Calu3 (cell line): ENCODE measurements at regions not wholly inside any gene's neighbourhood (a gene's known extent, or its start where the extent isn't known, plus 50 kb on each side); places are given as distances from the start of the nearest gene placed in this dataset.
"Not testable (repeated sequence)": the region's sequence is repeated elsewhere in the genome, so short reads cannot be mapped to it uniquely, and the experiment has no call there.

Experiments
- BruUV-seq: library from RNA; stranded (reverse); fragments of 400-500 nt; replicated peaks from 2 replicates; lab custom pipeline; 2021; lab: Mats Ljungman, UMichigan
- CTCF ChIA-PET: fragments of 300-600 bp; sonication (Branson Sonifier 250); formaldehyde crosslinking; loops from one replicate; lab custom pipeline; 2022; ENCODE audit warnings: antibody characterized with exemption; lab: Charles Lee
- DNase-seq: peaks from one replicate; pipeline ENCODE4 v3.0.0; 2022
- H3K27ac Mint-ChIP-seq: one replicate; pipeline ENCODE4 v1.8.0; 2022; ENCODE audit warnings: mixed read lengths; ENCODE audit not compliant: unreplicated experiment
- H3K27me3 Mint-ChIP-seq: one replicate; pipeline ENCODE4 v1.8.0; 2022; ENCODE audit warnings: mixed read lengths; ENCODE audit not compliant: unreplicated experiment
- H3K36me3 Mint-ChIP-seq: one replicate; pipeline ENCODE4 v1.8.0; 2022; ENCODE audit warnings: mild to moderate bottlenecking, moderate library complexity, mixed read lengths; ENCODE audit not compliant: insufficient read depth, unreplicated experiment
- H3K4me1 Mint-ChIP-seq: one replicate; pipeline ENCODE4 v1.8.0; 2022; ENCODE audit warnings: mild to moderate bottlenecking, low read depth, mixed read lengths; ENCODE audit not compliant: unreplicated experiment
- H3K4me3 Mint-ChIP-seq: one replicate; pipeline ENCODE4 v1.8.0; 2022; ENCODE audit warnings: mild to moderate bottlenecking, low read depth, moderate library complexity, mixed read lengths; ENCODE audit not compliant: unreplicated experiment
- H3K9me3 Mint-ChIP-seq: one replicate; pipeline ENCODE4 v1.8.0; 2022; ENCODE audit warnings: low read depth, mixed read lengths; ENCODE audit not compliant: unreplicated experiment
- intact Hi-C: fragments of 100-400 bp; cut with micrococcal nuclease; formaldehyde crosslinking; loops from one replicate; pipeline ENCODE4 v1.10.0; 2022; ENCODE audit not compliant: unreplicated experiment
- TF ChIP-seq, protein P1 (sequence below): fragments of 200-600 bp; IDR thresholded peaks from one replicate; pipeline ENCODE4 v1.8.0; 2022; ENCODE audit warnings: antibody characterized with exemption; ENCODE audit not compliant: unreplicated experiment

DNA sequence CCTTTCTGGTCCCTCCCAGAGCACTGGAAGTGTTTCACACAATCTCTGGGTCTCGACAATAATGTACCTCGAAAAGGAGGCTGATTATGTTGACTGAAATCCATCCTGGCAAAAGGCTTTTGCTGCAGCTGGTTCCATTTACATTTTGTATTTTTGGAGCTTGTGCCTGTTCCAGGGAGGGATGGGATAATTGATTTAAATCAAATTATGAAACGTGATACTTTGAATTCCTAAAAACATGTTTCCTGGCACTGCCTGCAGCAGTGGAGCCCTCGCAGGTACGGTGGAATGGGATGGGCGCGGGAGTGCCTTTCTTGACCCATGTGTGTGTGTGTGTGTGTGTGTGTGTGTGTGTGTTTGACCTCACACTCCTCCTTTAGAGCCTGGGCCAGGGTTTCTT, 455.5 kb upstream of the MEIS1 start:
- Mint-ChIP-seq H3K9me3 (peaks cover 3% of the 10 kb centered on the region), H3K4me1 (no peaks in the 10 kb centered on the region), H3K27ac (no peak overlapping the region), H3K36me3 (no peaks in the 10 kb centered on the region), H3K4me3 (no peak overlapping the region), H3K27me3 (no peaks in the 10 kb centered on the region)
- DNase-seq = no peak
- CTCF ChIA-PET = no interaction called here
- intact Hi-C loops = no loop called here
- TF ChIP-seq, protein P1, sequence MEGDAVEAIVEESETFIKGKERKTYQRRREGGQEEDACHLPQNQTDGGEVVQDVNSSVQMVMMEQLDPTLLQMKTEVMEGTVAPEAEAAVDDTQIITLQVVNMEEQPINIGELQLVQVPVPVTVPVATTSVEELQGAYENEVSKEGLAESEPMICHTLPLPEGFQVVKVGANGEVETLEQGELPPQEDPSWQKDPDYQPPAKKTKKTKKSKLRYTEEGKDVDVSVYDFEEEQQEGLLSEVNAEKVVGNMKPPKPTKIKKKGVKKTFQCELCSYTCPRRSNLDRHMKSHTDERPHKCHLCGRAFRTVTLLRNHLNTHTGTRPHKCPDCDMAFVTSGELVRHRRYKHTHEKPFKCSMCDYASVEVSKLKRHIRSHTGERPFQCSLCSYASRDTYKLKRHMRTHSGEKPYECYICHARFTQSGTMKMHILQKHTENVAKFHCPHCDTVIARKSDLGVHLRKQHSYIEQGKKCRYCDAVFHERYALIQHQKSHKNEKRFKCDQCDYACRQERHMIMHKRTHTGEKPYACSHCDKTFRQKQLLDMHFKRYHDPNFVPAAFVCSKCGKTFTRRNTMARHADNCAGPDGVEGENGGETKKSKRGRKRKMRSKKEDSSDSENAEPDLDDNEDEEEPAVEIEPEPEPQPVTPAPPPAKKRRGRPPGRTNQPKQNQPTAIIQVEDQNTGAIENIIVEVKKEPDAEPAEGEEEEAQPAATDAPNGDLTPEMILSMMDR = no peak
- no TSS peak for BruUV-seq

DNA sequence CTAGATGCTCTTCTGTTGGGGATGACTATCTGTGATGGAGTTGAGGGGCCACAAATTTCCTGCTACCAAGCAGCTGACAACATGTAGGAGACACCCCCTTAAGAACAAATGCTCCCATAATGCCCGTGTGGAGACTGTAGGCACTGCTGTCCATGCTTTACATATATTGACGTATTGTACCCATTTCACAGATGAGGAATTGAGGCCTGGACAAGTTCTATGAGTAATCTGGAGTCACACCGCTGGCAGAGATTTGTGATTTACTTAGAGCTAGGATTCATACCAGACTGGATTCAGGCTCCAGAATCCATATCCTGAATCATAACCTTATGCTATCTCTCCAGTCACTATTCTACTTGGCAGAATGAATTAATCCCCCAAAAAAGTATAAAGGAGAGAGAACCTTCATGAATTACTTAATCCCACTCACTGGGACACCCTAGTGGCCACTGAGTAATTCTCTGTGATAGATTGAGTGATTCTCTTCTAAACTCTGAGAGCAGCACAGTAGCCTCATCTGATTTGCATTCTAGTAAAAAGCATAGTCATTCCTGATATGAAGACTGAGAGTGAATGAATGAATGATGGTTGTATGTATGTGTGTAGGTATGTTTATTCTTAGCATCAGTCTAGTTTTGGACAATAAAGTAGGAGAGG, 460.7 kb upstream of the MEIS1 start:
- no peak overlapping the region for H3K27ac Mint-ChIP-seq
- H3K27me3 Mint-ChIP-seq = no peaks in the 10 kb centered on the region
- intact Hi-C loops = no loop called here
- peaks cover 9% of the 10 kb centered on the region for H3K4me1 Mint-ChIP-seq
- H3K9me3 Mint-ChIP-seq = no peaks in the 10 kb centered on the region
- no peak overlapping the region for H3K4me3 Mint-ChIP-seq
- no TSS peak for BruUV-seq
- no peak for DNase-seq
- TF ChIP-seq, protein P1 = no peak
- CTCF ChIA-PET = no interaction called here
- no peaks in the 10 kb centered on the region for H3K36me3 Mint-ChIP-seq

- H3K27me3 Mint-ChIP-seq = no peaks in the 10 kb centered on the region
- BruUV-seq = no TSS peak
- H3K4me3 Mint-ChIP-seq = peak overlapping the region; percentile 36
- peaks cover 16% of the 10 kb centered on the region for H3K4me1 Mint-ChIP-seq
- H3K36me3 Mint-ChIP-seq = no peaks in the 10 kb centered on the region
- intact Hi-C loops = no loop called here
- TF ChIP-seq, protein P1 = no peak
- no peak overlapping the region for H3K27ac Mint-ChIP-seq
- DNase-seq = peak; percentile 37
- CTCF ChIA-PET = no interaction called here
- H3K9me3 Mint-ChIP-seq = peaks cover 7% of the 10 kb centered on the region
These were observed 465.8 kb upstream of the MEIS1 start for GRCh38 chr2:65969161-65969560.

- CTCF ChIA-PET, H3K4me3 Mint-ChIP-seq, intact Hi-C loops, H3K36me3 Mint-ChIP-seq, DNase-seq, H3K4me1 Mint-ChIP-seq, H3K27me3 Mint-ChIP-seq, H3K27ac Mint-ChIP-seq, BruUV-seq, H3K9me3 Mint-ChIP-seq: not testable (repeated sequence)
These were observed 471.6 kb upstream of the MEIS1 start for GRCh38 chr2:65963303-65963702.

- DNase-seq = no peak
These were observed 474.0 kb upstream of the MEIS1 start for GRCh38 chr2:65960953-65961352.

More at GRCh38 chr2:65960953-65961352, 474.0 kb upstream of the MEIS1 start:
- Mint-ChIP-seq H3K4me3 (no peak overlapping the region), H3K36me3 (no peaks in the 10 kb centered on the region), H3K4me1 (no peaks in the 10 kb centered on the region), H3K27ac (no peak overlapping the region), H3K9me3 (peaks cover 2% of the 10 kb centered on the region), H3K27me3 (peaks cover 17% of the 10 kb centered on the region)
- CTCF ChIA-PET = interaction anchor here (0.7 kb wide), 1 partner anchor 474 kb away, joined by 3 read pairs; no protein-coding TSS in a partner anchor
- no TSS peak for BruUV-seq
- intact Hi-C loops = no loop called here
- TF ChIP-seq, protein P1 = no peak
